NCI-H128 (cell line): ENCODE measurements at regions not wholly inside any gene's neighbourhood (a gene's known extent, or its start where the extent isn't known, plus 50 kb on each side); places are given as distances from the start of the nearest gene placed in this dataset.

ENCODE experiments used
- DNase-seq: peaks from one replicate; lab custom pipeline; 2025; ENCODE audit not compliant: unreplicated experiment; lab: John Stamatoyannopoulos, UW

DNA sequence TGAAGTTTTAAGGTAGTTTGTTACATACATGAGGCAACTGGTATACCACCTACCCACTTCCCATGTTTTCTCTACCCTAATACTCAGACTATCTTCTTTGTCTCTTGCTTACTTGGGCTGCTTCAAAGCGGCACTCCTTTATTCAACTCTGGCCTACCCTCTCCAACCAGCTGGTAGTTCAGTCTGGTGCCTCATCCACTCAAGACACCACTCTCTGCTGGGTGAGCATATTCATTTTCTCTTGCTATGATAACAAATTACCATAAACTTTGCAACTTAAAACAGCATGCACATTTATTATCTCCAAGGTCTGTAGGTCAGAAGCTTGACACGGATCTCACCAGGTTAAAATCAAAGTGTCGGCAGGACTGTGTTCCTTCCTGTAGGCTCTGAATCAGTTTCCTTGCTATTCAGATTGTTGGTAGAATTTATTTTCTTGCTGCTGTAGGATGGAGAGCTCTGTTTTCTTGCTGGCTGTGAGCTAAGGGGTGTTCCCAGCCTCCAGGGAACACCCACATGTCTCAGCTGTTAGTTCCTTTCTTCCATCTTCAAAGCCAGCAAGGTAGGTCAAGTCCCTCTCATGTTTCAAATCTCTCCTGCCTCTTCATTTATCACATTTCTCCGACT, 666.0 kb downstream of the DIAPH3 start:
- DNase-seq: no peak

DNA sequence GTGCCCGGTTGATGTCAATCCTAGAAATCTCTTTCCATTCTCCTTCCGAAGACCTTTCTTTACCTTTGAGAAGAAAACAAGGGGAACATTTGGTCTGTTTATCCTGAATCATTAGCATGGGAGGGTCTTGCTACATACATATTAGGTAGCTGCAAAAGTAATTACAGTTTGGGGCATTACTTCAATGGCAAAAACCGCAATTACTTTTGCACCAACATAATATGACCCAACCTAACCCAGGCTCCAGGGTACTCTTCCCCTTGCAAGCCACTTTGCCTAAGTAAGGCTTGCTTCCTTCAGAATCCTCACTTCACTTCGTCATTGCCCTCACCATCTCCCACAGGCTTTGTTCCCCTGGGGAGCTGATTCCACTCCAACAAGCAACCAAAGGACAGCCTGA, 662.7 kb downstream of the DIAPH3 start:
- no peak for DNase-seq

DNA sequence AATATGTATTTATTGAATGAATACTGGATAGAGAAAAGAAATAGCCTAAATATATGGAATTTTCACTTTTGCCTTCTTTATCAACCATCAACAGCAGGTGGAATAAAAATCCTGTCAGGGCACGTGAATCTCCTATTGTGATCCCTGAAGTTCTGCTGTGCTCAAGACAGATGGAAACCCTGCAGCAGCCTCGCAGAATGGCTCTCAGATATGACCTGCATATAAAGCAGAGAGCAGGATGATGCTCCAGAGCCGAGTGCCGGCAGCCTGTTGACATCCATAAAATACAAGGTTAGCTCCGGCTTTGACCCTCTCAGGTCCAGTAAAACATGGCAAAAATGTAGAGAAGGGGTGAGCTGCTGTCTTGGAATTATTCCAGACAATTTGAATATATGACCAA, 659.3 kb downstream of the DIAPH3 start:
- no peak for DNase-seq

DNA sequence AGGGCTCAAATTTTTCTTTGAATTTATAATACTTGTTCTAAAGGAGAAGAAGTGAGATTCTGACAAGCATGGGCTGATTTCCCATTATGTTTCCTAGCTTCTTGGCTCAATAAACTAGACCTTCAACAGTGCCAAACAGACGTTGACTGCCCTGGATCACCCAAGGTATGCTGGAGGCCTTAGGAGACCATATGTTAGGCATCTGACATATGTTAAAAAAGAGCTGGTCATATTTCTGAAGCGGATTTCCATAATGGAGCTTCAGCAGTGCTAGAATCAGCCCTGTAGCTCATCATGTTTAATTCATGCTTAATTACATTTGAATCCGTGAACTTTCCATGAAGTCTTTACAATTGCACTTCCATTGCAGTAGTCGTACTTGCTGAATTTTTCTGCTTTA, 653.3 kb downstream of the DIAPH3 start:
- DNase-seq: no peak

DNA sequence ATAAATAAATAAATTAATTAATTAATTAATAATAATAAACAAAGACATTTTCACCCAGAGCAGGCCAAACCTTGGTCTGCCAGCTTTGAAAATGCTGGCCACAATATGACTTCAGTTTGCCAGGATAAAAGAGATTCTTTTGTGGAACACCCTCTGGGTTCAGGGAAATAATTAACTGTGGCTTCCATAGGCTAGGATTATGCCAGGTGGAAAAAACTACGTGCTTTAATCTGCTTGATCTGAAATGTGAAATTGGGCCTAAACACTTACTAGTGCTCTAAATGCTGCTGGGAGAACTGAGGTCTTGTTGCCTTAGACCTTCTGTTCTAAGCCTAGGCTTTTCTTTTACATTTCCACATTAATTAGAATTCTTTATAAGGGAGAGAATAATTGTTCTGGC, 650.0 kb downstream of the DIAPH3 start:
- no peak for DNase-seq

DNA sequence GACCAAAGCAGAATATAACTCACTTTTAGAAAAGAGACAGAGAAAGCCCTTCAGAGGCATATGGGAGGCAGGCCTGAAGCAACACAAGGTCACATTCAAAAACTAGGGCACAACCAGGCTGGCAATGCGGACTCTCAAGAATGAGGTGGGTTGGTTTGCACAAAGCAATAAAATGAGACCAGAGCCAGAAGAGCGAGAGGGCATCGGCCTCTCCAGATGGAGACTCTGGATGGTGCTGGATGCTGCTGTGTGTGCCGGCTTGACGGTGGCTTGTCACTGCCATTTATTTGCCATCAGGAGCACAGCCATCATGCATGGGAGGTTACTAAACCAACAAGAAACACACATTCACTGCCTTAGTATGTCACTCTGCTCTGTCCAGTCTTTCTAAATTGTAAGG, 649.4 kb downstream of the DIAPH3 start:
- DNase-seq: no peak

DNA sequence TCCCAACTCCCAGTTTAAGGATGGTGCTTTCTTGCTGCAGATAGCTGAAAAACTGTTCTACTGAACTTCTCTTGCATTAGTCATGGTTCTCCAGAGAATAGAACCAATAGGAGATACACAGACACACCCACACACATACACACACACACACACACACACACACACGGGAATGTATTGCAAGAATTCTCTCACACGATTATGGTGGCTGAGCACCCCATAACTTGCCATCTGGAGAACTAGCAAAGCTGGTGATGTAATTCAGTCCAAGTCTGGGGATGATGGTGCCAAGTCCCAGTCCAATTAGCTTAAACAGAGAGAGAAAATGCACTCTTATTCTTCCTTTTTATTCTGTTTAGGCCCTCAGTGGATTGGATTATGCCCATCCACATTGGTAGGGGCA, 643.9 kb downstream of the DIAPH3 start:
- no peak for DNase-seq

DNA sequence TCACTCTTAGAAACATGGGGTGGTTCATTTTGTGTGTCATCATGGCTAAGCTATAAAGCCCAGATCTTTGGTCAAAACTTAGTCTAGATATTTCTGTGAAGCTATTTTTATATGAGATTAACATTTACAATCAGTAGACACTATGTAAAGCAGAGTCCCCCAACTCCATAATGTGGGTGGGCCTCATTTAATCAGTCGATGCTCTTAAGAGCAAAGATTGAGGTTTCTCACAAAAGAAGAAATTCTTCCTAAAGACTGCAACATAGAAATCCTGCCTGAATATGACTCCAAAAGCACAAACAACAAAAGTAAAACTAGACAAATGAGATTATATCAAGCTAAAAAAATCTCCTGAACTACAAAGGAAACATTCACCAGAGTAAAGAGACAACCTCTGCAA, 642.2 kb downstream of the DIAPH3 start:
- DNase-seq: no peak

DNA sequence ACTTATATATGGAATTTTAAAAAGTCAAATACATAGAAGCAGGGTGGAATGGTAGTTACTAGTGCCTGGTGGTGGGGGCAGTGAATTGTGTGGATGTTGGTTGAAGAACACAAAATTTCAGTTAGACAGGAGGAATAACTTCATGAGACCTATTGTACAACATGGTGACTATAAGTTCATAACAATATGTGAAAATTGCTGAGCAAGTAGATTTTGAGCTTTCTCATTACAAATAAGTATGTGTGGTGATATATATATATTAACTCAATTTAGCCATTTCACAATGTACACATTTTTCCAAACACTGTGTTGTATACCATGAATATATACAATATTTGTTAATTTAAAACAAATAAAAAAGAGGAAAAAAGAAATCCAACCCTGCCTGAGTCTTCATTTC, 641.1 kb downstream of the DIAPH3 start:
- DNase-seq: no peak

DNA sequence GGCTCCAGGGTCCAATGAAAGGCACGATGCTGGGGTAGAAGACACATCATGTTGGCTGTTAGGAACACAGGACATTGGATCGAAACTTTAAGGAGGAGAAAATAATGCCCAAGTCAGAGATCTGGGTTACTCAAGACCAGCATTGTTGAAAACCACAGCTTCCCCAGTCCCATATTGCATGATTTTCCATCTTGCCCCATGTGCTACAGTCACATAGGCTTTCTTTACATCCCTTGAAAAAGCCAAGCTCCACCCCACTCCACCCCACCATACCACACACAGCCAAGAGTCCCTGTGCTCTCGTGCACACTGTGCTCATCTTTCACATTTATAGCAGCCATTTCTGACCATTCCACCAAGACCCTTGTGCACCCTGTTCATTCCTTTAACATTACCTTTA, 636.2 kb downstream of the DIAPH3 start:
- DNase-seq: no peak

DNA sequence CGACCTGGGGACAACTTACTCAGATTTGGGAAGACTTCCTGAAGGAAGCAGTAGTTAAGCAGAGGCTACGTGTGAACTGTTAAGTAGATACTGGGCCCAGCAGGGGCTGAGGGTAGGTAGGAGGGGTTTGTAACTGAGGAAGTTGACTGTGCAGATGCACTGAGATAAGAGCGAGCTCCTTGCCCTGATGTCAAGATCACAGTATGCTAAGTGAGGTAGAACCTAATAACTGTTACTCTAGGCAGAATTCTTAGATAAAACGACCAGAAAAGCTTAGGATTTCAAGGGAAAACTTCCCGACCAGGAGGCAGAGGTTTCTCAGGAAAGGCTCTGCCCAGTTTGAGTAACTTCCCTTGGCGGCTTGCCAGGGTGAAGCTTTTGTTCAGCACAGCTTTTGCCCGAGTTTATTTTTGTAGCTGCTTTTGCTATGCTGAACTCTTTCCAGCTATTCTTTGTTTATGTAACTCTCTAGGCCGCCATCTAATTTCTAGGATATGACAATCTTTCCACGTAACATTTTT, 632.1 kb downstream of the DIAPH3 start:
- no peak for DNase-seq

DNA sequence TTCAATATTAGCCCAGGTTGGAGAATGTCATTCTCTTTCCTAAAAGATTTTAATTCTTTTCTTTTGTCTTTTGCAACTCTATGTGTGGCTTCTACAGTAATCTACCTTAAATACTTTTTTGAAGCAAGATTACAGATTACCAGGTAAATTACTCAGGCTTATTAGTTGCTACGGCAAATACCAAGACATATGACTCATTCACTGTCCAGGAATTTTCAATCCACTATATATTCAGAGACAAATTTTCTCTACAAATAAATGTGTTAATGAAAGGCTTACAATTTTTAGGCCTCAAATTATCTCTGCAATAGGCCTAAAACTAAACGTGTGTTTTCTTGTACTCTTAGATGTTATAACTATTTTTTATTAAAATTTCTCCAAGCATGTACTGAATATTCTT, 631.3 kb downstream of the DIAPH3 start:
- DNase-seq: no peak

DNA sequence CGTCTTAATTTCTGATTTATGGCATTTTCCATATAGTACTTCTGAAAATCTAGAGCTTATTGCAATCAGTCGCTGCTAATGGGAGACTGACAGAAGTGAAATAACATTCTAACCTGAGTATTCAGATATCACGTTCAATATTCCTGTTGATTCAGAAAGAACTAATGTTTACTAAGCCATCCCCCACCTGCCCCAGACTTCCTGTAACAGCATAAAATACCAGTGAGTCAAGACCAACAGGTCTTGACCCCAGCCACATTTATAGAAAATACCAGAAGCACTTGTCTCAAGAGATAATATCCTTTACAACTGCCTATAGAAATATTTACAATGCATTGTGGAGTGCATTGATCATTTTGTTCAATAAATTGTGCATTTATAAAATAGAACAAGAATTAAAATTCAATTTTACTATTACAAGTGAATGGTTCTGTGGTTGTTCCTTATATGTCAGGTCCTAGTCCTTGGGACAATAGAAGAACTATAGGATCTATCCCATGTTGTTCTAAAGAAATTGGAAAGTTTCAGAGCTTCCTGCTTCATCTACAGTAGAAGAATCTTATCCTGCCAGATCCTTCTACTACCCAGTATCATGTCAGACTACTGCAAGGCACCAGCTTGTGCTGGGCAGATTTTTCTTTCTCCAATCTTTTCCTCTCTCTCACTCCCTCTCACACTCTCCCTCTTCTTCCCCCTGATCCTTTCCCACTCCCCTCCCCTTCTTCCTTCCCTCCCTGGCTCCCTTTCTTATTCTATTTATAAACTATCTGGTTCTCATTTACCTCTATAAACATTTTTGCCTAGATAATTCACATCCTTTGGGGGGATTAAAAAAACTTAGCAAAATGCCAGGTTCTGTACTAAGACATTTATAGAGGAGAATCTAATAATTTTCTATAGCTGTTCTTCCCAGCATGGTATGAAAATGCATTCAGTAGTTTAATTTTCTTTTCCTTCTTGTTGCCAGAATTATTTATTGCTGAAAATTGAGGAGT, 629.9 kb downstream of the DIAPH3 start:
- DNase-seq: no peak

DNA sequence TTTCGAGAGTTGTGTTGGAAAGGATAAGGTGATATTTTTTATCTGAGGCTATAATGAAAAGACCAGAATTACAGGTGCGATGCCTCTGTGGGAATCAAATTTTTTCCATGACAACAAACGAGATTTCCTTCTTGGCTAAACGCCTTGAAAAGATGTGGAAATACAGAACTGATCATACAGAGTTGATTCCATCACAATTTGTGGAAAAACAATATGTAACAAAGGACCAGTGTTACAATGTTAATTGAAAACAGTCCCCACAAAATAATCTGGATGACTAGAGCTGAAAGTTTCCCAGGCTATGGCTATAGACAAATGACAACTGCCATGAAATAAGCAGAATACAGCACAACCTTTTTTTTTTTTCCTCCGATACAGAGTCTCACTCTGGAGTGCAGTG, 628.9 kb downstream of the DIAPH3 start:
- no peak for DNase-seq

DNA sequence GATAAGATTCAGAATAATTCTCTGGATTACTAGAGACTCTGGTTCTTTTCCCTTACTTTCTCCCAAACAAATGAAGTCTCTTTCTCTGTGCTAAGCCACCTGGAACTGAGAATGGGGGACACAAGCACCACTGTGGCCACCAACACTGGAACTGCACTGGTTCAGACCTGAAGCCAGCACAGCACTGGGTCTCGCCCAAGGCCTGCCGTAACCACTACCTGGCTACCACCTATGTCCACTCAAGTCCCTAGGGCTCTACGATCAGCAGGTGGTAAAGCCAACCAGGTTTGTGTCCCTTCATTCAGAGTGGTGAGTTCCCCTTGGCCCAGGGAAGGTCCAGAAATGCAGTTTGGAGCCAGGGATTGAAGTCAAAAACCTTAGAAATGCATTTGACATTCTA, 626.2 kb downstream of the DIAPH3 start:
- DNase-seq: no peak

DNA sequence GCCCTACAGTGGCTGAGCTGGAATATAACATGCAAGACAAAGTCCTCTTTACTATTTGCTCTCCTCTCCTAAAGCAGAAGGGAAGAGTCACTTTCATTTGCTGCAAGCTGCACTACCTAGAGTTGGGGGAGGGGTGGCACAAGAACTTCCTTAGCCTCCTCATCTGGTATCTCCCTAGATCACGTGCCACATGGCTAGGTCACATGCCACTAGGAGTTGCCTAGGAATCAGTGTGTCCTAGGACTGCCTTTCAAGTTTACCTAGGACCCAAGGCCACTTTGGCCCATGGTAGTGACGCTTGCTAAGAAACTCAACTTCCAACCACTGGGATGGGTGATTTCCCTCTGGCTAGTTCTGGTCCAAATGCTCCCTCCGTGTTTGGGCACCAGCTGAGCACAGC, 625.2 kb downstream of the DIAPH3 start:
- no peak for DNase-seq

DNA sequence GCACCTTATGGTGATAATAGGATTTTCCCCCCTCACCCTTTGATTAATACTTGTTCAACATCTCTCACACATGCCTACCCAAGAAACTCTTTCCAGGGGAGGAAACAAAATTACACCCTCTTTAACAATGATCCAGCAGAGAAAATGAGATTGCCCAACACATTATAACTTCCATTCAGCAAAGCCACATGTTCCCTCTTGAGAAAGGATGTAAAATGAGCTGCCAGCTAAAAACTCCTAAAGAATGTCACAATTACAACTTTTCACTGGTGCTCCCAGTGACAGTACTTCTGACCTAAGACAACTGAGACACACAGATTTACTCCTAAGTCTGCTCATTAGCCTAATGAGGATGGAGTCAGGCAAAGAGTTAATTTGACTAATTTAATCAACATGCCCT, 621.4 kb downstream of the DIAPH3 start:
- DNase-seq: no peak

DNA sequence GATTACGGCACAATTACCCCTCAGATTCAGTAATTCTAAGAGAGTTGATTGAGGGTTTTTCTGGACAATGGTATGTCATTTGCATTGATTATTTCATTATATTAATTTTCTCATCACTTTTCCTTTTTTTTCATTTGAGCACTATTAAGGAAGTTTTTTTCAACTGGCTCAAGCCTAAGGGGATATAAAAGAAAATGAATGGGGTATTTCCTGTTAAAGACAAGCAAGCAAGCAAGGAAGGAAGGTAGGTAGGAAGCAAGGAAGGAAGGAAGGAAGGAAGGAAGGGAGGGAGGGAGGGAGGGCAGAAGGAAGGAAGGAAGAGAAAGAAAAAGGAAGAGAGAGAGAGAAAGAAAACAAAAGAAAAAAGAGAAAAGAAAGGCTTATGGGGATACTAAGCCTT, 620.3 kb downstream of the DIAPH3 start:
- no peak for DNase-seq

DNA sequence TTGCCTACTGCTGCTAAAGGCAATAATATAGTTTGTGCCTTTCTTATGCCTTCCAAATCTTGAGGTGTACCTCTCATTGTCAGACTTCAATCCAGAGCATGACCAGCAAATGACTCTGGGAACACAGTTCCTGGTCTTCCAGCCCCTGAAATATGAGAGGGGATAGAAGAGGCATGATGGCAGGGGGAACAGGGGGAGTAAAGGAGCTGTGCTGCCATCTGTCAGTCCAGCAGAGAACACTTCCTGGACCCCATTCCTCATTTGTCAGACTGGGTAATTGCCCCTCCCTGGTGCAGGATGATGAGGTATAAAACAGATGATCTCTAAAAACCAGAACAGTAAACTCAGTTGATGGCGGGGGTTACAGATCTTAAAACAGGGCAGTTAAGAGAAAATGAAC, 618.7 kb downstream of the DIAPH3 start:
- DNase-seq: no peak

DNA sequence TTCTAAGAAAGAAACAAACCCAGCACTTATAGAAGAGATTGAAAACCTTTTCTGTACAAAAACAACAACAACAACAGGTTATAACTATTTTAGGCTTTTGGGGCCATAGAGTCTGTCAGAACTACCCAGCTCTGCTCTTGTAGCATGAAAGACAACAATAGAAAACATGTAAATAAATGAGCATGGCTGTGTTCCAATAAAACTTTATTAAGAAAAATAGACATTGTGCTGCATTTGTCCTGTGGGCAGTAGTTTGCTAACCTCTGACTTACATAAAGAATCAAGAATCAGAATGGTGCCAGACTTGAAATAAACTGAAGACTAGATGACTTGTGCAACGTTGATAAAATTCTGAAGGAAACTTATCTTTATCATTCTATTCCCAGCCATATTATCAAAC, 617.5 kb downstream of the DIAPH3 start:
- DNase-seq: no peak

DNA sequence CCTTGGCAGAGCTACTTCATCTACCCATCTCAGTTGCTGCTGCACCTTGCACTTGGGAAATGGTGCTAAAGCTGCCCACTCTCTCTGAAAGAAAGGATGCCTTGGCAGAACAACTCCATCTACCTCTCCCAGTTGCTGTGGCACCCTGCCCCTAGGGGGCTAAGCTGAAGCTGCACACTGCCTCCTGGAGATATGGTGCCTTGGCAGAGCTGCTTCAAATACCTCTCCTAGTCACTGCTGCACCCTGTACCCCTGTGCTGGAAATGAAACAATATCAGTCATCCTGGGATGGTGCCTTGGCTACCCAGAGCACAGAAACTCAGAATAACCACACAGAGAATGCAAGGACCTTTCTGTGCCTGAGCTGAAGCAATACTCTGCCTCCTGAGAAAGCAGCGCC, 615.8 kb downstream of the DIAPH3 start:
- DNase-seq: no peak

DNA sequence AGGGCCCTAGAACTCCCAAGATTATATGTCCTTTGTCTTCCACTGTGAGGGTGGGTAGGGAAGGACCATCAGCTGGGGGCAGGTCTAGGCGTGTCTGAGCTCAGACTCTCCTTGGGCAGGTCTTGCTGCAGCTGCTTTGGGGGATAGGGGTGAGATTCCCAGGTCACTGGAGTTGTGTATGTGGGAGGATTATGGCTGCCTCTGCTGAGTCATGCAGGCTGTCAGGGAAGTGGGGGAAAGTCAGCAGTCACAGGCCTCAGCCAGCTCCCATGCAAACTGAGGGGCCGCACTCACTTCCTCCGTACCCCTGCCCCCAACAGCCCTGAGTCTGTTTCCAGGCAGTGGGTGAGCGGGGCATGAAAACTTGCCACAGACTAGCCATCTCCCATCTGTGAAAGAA, 600.8 kb downstream of the DIAPH3 start:
- DNase-seq: no peak
